ENCODE measurements at regions not wholly inside any gene's neighbourhood (a gene's known extent, or its start where the extent isn't known, plus 50 kb on each side); places are given as distances from the start of the nearest gene placed in this dataset.
"Not testable (repeated sequence)": the region's sequence is repeated elsewhere in the genome, so short reads cannot be mapped to it uniquely, and the experiment has no call there.

- H3K27me3 ChIP-seq (ENCODE audit: control insufficient read depth, insufficient read depth, low read length); H3K9ac ChIP-seq (ENCODE audit: low read length); H3K27ac ChIP-seq (ENCODE audit: low read length); H3K4me1 ChIP-seq (ENCODE audit: control insufficient read depth, low read depth, low read length); H3K36me3 ChIP-seq (ENCODE audit: control insufficient read depth, low read depth, low read length); H3K9me3 ChIP-seq (ENCODE audit: control insufficient read depth, low read depth, low read length); H3K4me3 ChIP-seq (ENCODE audit: low read length): not testable (repeated sequence)
These were observed 80.1 kb downstream of the NPIPB11 start for GRCh38 chr16:29326164-29327125.

DNA sequence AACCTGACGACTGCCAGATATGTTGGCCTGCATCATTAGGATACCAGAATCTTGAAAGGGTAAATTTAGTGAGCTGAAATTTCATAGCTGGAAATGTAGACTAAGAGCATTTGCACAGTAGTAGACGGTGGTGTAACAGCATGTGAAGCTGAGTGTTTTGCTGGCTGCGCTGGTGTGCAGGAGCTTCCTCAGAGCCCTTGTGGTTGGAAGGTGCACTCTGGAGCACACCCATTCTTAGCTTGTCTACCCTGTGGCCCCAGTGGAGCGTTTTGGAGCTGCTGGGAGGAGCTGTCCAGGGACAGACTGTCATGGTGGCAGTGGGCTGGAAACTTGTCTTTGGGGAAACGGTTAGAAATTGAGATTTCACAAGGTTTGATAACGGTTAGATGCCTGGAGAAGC lies 82.8 kb downstream of the NPIPB11 start:
- H3K9me3 ChIP-seq (ENCODE audit: control insufficient read depth, low read depth, low read length); H3K4me3 ChIP-seq (ENCODE audit: low read length); H3K9ac ChIP-seq (ENCODE audit: low read length); H3K4me1 ChIP-seq (ENCODE audit: control insufficient read depth, low read depth, low read length); H3K27ac ChIP-seq (ENCODE audit: low read length); H3K36me3 ChIP-seq (ENCODE audit: control insufficient read depth, low read depth, low read length); H3K27me3 ChIP-seq (ENCODE audit: control insufficient read depth, insufficient read depth, low read length): not testable (repeated sequence)

GRCh38 chr16:29321585-29321984 lies 84.9 kb downstream of the NPIPB11 start:
- Histone ChIP-seq H3K4me3 (ENCODE audit: low read length) (no peak overlapping the region), H3K9ac (ENCODE audit: low read length) (no peak overlapping the region), H3K27me3 (ENCODE audit: control insufficient read depth, insufficient read depth, low read length) (no peaks in the 10 kb centered on the region), H3K36me3 (ENCODE audit: control insufficient read depth, low read depth, low read length) (no peaks in the 10 kb centered on the region), H3K9me3 (ENCODE audit: control insufficient read depth, low read depth, low read length) (no peaks in the 10 kb centered on the region), H3K27ac (ENCODE audit: low read length) (no peak overlapping the region), H3K4me1 (ENCODE audit: control insufficient read depth, low read depth, low read length) (peaks cover 6% of the 10 kb centered on the region)

DNA sequence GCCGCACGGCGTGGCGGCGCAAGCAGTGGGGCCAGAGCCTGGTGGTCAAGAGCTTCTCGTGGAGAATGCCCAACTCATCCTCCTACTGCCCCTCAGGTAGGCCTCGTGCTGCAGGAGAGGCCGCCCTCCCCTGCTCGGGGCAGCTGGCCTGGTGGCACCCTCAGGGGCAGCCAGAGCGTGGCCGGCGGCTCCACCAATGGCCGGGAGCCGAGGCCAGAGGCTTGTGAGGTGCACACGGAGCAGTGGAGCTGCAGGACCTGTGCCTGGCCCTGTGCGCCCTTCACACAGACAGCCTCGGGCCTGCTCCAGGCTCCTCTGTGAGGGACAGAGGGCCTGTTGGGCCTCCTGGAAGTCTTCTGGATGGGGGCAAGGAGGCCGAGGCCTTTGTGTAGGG lies 85.5 kb downstream of the NPIPB11 start:
- no peaks in the 10 kb centered on the region for H3K27me3 ChIP-seq (ENCODE audit: control insufficient read depth, insufficient read depth, low read length)
- no peaks in the 10 kb centered on the region for H3K9me3 ChIP-seq (ENCODE audit: control insufficient read depth, low read depth, low read length)
- H3K36me3 ChIP-seq (ENCODE audit: control insufficient read depth, low read depth, low read length), result no peaks in the 10 kb centered on the region
- H3K9ac ChIP-seq (ENCODE audit: low read length), result no peak overlapping the region
- peaks cover 6% of the 10 kb centered on the region for H3K4me1 ChIP-seq (ENCODE audit: control insufficient read depth, low read depth, low read length)
- H3K27ac ChIP-seq (ENCODE audit: low read length), result no peak overlapping the region
- no peak overlapping the region for H3K4me3 ChIP-seq (ENCODE audit: low read length)

DNA sequence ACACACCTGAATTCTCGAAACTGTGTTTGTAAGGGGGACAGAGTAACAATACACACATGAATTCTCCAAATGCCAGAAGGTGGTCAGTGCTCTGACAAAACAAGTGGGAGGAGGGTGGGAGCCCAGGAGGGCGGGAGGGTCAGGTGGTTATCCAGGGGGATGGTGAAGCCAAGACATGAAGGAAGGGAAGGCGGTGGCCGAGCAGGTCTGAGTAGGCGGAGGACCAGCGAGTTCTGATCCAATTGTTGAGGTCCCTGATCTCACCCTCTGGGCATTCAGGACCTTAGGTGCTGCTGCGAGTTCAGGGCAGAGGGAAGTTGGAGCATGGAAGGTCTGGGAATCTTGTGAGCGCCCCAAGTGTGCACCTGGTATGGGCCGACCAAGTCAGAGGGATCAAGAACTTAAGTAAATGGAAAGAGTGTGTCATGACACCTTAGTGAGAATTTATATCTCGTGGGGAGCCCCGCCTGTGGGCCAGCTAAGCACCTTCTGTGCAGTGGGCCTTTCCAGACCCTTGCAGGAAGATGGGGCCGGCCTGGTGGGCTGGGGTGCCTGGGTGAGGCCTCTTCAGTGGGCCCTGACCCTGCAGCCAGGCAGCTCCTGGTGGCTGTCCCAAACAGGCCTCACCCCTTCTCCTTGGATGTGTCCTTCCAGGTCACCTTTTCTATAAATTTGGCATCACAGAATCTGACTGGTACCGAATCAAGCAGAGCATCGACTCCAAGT lies 86.1 kb downstream of the NPIPB11 start:
- H3K27me3 ChIP-seq (ENCODE audit: control insufficient read depth, insufficient read depth, low read length), result no peaks in the 10 kb centered on the region
- H3K9ac ChIP-seq (ENCODE audit: low read length), result no peak overlapping the region
- no peak overlapping the region for H3K27ac ChIP-seq (ENCODE audit: low read length)
- H3K36me3 ChIP-seq (ENCODE audit: control insufficient read depth, low read depth, low read length), result no peaks in the 10 kb centered on the region
- H3K4me3 ChIP-seq (ENCODE audit: low read length), result no peak overlapping the region
- no peaks in the 10 kb centered on the region for H3K9me3 ChIP-seq (ENCODE audit: control insufficient read depth, low read depth, low read length)
- peaks cover 10% of the 10 kb centered on the region for H3K4me1 ChIP-seq (ENCODE audit: control insufficient read depth, low read depth, low read length)

- Histone ChIP-seq H3K9ac (ENCODE audit: low read length) (no peak overlapping the region), H3K27me3 (ENCODE audit: control insufficient read depth, insufficient read depth, low read length) (no peaks in the 10 kb centered on the region), H3K4me1 (ENCODE audit: control insufficient read depth, low read depth, low read length) (peaks cover 10% of the 10 kb centered on the region), H3K4me3 (ENCODE audit: low read length) (no peak overlapping the region), H3K36me3 (ENCODE audit: control insufficient read depth, low read depth, low read length) (no peaks in the 10 kb centered on the region), H3K9me3 (ENCODE audit: control insufficient read depth, low read depth, low read length) (no peaks in the 10 kb centered on the region), H3K27ac (ENCODE audit: low read length) (no peak overlapping the region)
These were observed 86.8 kb downstream of the NPIPB11 start for GRCh38 chr16:29319726-29320125.

DNA sequence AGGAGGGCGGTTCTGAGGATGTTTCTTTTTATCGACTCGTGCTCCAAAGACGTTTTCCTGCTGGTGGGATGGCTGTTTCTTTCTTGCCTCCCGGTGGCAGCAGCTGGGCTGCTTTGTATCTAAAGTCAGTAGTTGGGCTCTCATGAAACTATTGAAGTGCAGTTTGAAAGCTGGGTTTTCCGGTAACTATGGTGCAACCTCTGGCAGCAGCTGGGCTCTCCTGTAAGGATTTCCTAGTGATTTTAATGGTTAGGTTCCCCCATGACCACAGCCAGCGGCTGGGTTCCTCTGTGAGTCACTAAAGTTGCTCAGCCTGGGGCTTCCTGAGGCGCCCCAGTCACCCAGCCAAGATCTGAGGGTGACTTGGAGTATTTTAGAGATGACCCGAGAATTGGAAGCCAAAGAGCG lies 87.9 kb downstream of the NPIPB11 start:
- not testable (repeated sequence) for H3K9me3 ChIP-seq (ENCODE audit: control insufficient read depth, low read depth, low read length); H3K27me3 ChIP-seq (ENCODE audit: control insufficient read depth, insufficient read depth, low read length); H3K4me3 ChIP-seq (ENCODE audit: low read length); H3K27ac ChIP-seq (ENCODE audit: low read length); H3K36me3 ChIP-seq (ENCODE audit: control insufficient read depth, low read depth, low read length); H3K9ac ChIP-seq (ENCODE audit: low read length)
- peaks cover 10% of the 10 kb centered on the region for H3K4me1 ChIP-seq (ENCODE audit: control insufficient read depth, low read depth, low read length)

- H3K9me3 ChIP-seq (ENCODE audit: control insufficient read depth, low read depth, low read length), result no peaks in the 10 kb centered on the region
- no peak overlapping the region for H3K4me3 ChIP-seq (ENCODE audit: low read length)
- no peak overlapping the region for H3K27ac ChIP-seq (ENCODE audit: low read length)
- H3K36me3 ChIP-seq (ENCODE audit: control insufficient read depth, low read depth, low read length), result no peaks in the 10 kb centered on the region
- H3K4me1 ChIP-seq (ENCODE audit: control insufficient read depth, low read depth, low read length), result peaks cover 10% of the 10 kb centered on the region
- no peaks in the 10 kb centered on the region for H3K27me3 ChIP-seq (ENCODE audit: control insufficient read depth, insufficient read depth, low read length)
- no peak overlapping the region for H3K9ac ChIP-seq (ENCODE audit: low read length)
These were observed 88.5 kb downstream of the NPIPB11 start for GRCh38 chr16:29318037-29318436.

DNA sequence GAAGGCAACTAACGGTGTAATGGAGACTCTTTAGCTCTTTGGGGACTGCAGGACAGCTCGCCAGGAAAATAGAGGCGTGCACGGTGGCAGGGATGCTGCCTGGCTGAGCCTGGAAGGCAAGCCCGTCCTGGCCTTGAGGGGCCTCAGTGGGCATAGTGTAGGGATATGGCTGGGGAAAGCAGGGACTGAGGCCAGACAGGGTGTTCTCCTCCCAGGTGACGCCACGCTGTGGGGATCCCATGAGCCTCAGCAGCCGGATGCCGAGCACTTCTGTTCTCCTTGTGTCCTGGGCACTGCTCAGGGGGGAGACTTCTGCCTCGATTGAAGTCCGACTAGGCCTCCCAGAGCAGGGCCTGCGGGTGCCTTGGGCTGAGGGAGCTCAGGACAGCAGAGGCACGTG lies 89.2 kb downstream of the NPIPB11 start:
- no peak overlapping the region for H3K4me3 ChIP-seq (ENCODE audit: low read length)
- no peak overlapping the region for H3K9ac ChIP-seq (ENCODE audit: low read length)
- no peaks in the 10 kb centered on the region for H3K9me3 ChIP-seq (ENCODE audit: control insufficient read depth, low read depth, low read length)
- H3K27me3 ChIP-seq (ENCODE audit: control insufficient read depth, insufficient read depth, low read length), result no peaks in the 10 kb centered on the region
- no peaks in the 10 kb centered on the region for H3K36me3 ChIP-seq (ENCODE audit: control insufficient read depth, low read depth, low read length)
- no peak overlapping the region for H3K27ac ChIP-seq (ENCODE audit: low read length)
- H3K4me1 ChIP-seq (ENCODE audit: control insufficient read depth, low read depth, low read length), result peaks cover 10% of the 10 kb centered on the region

- H3K27me3 ChIP-seq (ENCODE audit: control insufficient read depth, insufficient read depth, low read length), result no peaks in the 10 kb centered on the region
- H3K9me3 ChIP-seq (ENCODE audit: control insufficient read depth, low read depth, low read length), result no peaks in the 10 kb centered on the region
- peaks cover 10% of the 10 kb centered on the region for H3K4me1 ChIP-seq (ENCODE audit: control insufficient read depth, low read depth, low read length)
- H3K36me3 ChIP-seq (ENCODE audit: control insufficient read depth, low read depth, low read length), result no peaks in the 10 kb centered on the region
- H3K4me3 ChIP-seq (ENCODE audit: low read length), result no peak overlapping the region
- H3K27ac ChIP-seq (ENCODE audit: low read length), result no peak overlapping the region
- H3K9ac ChIP-seq (ENCODE audit: low read length), result no peak overlapping the region
These were observed 89.7 kb downstream of the NPIPB11 start for GRCh38 chr16:29316761-29317183.

DNA sequence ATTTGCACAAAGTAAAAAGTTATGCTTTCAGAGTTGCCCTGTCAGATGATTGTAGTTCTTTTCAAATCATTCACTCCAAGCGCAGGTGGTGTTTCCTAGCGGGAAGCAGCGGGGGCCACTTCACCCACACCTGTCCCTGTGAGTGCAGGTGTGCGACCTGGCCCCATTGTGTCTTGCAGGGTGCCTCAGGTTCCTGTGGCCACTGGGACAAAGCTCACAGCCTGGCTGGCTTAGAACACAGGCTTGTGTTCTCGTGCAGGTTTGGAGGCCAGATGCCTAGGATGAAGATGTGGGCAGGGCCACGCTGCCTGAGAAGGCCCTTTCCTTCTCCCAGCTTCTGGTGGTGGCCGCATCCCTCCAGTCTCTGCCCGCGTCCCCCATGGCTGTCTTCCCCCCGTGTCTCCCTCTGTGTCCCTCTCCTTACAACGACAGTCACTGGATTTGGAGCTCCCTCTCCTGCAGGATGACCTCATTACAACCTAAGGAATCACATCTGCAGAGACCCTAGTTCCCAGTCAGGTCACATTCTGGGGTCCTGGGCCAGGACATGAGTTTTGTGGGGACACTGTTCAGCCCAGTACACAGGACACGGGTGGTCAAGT lies 90.5 kb downstream of the NPIPB11 start:
- H3K9ac ChIP-seq (ENCODE audit: low read length), result no peak overlapping the region
- no peaks in the 10 kb centered on the region for H3K27me3 ChIP-seq (ENCODE audit: control insufficient read depth, insufficient read depth, low read length)
- H3K4me3 ChIP-seq (ENCODE audit: low read length), result no peak overlapping the region
- H3K9me3 ChIP-seq (ENCODE audit: control insufficient read depth, low read depth, low read length), result no peaks in the 10 kb centered on the region
- H3K27ac ChIP-seq (ENCODE audit: low read length), result no peak overlapping the region
- H3K36me3 ChIP-seq (ENCODE audit: control insufficient read depth, low read depth, low read length), result no peaks in the 10 kb centered on the region
- peaks cover 10% of the 10 kb centered on the region for H3K4me1 ChIP-seq (ENCODE audit: control insufficient read depth, low read depth, low read length)

Data from iPS-18a (cell line).